Astrocyte (in vitro differentiated cells and primary cell): ENCODE measurements at regions not wholly inside any gene's neighbourhood (a gene's known extent, or its start where the extent isn't known, plus 50 kb on each side); places are given as distances from the start of the nearest gene placed in this dataset.

ENCODE experiments used
- DNase-seq: peaks from one replicate; pipeline ENCODE4 v3.0.0-alpha.2; 2010; ENCODE audit warnings: low read depth
- FAIRE-seq: peaks from 2 replicates; lab custom pipeline; 2011; peaks lifted over from hg19 to GRCh38; lab: Jason Lieb, UNC
- H2AFZ ChIP-seq: 2 replicates; pipeline ENCODE4 v1.6.0; 2012; ENCODE audit warnings: low read depth, low read length, inconsistent platforms
- H3K27ac ChIP-seq: 2 replicates; pipeline ENCODE4 v1.5.1; 2011; ENCODE audit warnings: low read depth, low read length, inconsistent platforms
- H3K27me3 ChIP-seq: 2 replicates; pipeline ENCODE4 v1.6.0; 2011; ENCODE audit warnings: low read length, inconsistent platforms; ENCODE audit not compliant: insufficient read depth
- H3K36me3 ChIP-seq: 2 replicates; pipeline ENCODE4 v1.5.1; 2011; ENCODE audit warnings: low read length, inconsistent platforms; ENCODE audit not compliant: insufficient read depth
- H3K4me1 ChIP-seq: 2 replicates; pipeline ENCODE4 v1.5.1; 2011; ENCODE audit warnings: low read length, inconsistent platforms; ENCODE audit not compliant: insufficient read depth
- H3K4me2 ChIP-seq: 2 replicates; pipeline ENCODE4 v1.6.0; 2012; ENCODE audit warnings: low read length, inconsistent platforms
- H3K4me3 ChIP-seq: 2 replicates; pipeline ENCODE4 v1.5.1; 2011; ENCODE audit warnings: low read depth, mild to moderate bottlenecking, low read length, inconsistent platforms; ENCODE audit not compliant: insufficient read depth
- H3K79me2 ChIP-seq: 2 replicates; pipeline ENCODE4 v1.6.0; 2012; ENCODE audit warnings: mild to moderate bottlenecking, low read length, inconsistent platforms; ENCODE audit not compliant: insufficient read depth
- H3K9ac ChIP-seq: 2 replicates; pipeline ENCODE4 v1.6.0; 2012; ENCODE audit warnings: mild to moderate bottlenecking, low read length, inconsistent platforms
- H3K9me3 ChIP-seq: 2 replicates; pipeline ENCODE4 v1.5.1; 2012; ENCODE audit warnings: low read depth, mild to moderate bottlenecking, low read length, inconsistent platforms; ENCODE audit not compliant: insufficient read depth
- H4K20me1 ChIP-seq: 2 replicates; pipeline ENCODE4 v1.6.0; 2012; ENCODE audit warnings: low read length, inconsistent platforms; ENCODE audit not compliant: insufficient read depth
- H3K27ac Mint-ChIP-seq: one replicate; pipeline ENCODE4 v1.8.0; 2021; ENCODE audit warnings: mild to moderate bottlenecking, mixed read lengths; ENCODE audit not compliant: unreplicated experiment
- H3K27me3 Mint-ChIP-seq: one replicate; pipeline ENCODE4 v1.8.0; 2021; ENCODE audit warnings: low read depth, mixed read lengths; ENCODE audit not compliant: unreplicated experiment
- H3K36me3 Mint-ChIP-seq: one replicate; pipeline ENCODE4 v1.8.0; 2021; ENCODE audit warnings: low read depth, mixed read lengths; ENCODE audit not compliant: unreplicated experiment
- H3K4me1 Mint-ChIP-seq: one replicate; pipeline ENCODE4 v1.8.0; 2021; ENCODE audit warnings: low read depth, mixed read lengths; ENCODE audit not compliant: unreplicated experiment
- H3K4me3 Mint-ChIP-seq: one replicate; pipeline ENCODE4 v1.8.0; 2021; ENCODE audit warnings: mild to moderate bottlenecking, moderate library complexity, mixed read lengths; ENCODE audit not compliant: unreplicated experiment
- H3K9me3 Mint-ChIP-seq: one replicate; pipeline ENCODE4 v1.8.0; 2021; ENCODE audit warnings: mild to moderate bottlenecking, mixed read lengths; ENCODE audit not compliant: unreplicated experiment
- CTCF ChIP-seq: IDR thresholded peaks from 2 replicates; pipeline ENCODE4 v1.5.1; 2011; ENCODE audit warnings: low read depth, mild to moderate bottlenecking, inconsistent platforms, low read length, moderate library complexity; ENCODE audit not compliant: insufficient read depth
- EZH2 ChIP-seq: IDR thresholded peaks from 2 replicates; pipeline ENCODE4 v1.6.1; 2012; ENCODE audit warnings: mild to moderate bottlenecking, low read length, inconsistent platforms; ENCODE audit not compliant: insufficient read depth

DNA sequence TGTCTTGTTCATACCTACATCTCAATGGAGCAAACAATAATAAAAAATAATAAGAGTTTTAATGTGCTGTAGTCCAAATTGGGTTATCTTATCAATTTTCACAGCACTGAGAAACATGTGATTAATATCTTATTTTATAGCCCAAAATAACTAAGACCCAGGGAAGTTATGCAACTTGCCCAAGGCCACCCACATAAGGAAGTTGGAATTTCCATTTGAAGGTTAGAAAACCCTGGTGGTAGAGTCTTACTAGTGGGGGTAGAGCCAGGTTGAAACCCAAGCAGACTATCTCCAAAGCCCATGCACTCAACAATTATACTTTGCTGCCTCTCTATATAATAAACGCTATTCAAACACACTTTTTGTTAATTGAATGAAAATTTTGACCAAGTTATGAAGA, 270.0 kb upstream of the CAND1 start:
- Histone ChIP-seq H3K9ac (no peak overlapping the region), H4K20me1 (peaks cover 4% of the 10 kb centered on the region), H2AFZ (no peak overlapping the region), H3K79me2 (no peaks in the 10 kb centered on the region), H3K9me3 (no peaks in the 10 kb centered on the region), H3K4me2 (no peak overlapping the region), H3K36me3 (no peaks in the 10 kb centered on the region), H3K4me3 (no peak overlapping the region), H3K27me3 (no peaks in the 10 kb centered on the region), H3K4me1 (no peaks in the 10 kb centered on the region), H3K27ac (no peak overlapping the region)
- Mint-ChIP-seq H3K27ac (no peak overlapping the region), H3K4me3 (no peak overlapping the region), H3K27me3 (no peaks in the 10 kb centered on the region), H3K9me3 (no peaks in the 10 kb centered on the region), H3K4me1 (peaks cover 2% of the 10 kb centered on the region), H3K36me3 (no peaks in the 10 kb centered on the region)
- no peak for DNase-seq
- no peak for FAIRE-seq
- TF ChIP-seq EZH2 (no peak), CTCF (no peak)

- Histone ChIP-seq H2AFZ (no peak overlapping the region), H3K9ac (no peak overlapping the region), H3K36me3 (no peaks in the 10 kb centered on the region), H3K4me2 (no peak overlapping the region), H3K9me3 (no peaks in the 10 kb centered on the region), H3K79me2 (no peaks in the 10 kb centered on the region), H3K27ac (no peak overlapping the region), H3K4me1 (no peaks in the 10 kb centered on the region), H3K27me3 (no peaks in the 10 kb centered on the region), H3K4me3 (no peak overlapping the region), H4K20me1 (peaks cover 4% of the 10 kb centered on the region)
- Mint-ChIP-seq H3K4me1 (peaks cover 2% of the 10 kb centered on the region), H3K27ac (no peak overlapping the region), H3K27me3 (no peaks in the 10 kb centered on the region), H3K36me3 (no peaks in the 10 kb centered on the region), H3K9me3 (no peaks in the 10 kb centered on the region), H3K4me3 (no peak overlapping the region)
- FAIRE-seq (no peak), DNase-seq (no peak)
- TF ChIP-seq CTCF (no peak), EZH2 (no peak)
Measured at GRCh38 chr12:67001251-67001650, 267.9 kb upstream of the CAND1 start.

DNA sequence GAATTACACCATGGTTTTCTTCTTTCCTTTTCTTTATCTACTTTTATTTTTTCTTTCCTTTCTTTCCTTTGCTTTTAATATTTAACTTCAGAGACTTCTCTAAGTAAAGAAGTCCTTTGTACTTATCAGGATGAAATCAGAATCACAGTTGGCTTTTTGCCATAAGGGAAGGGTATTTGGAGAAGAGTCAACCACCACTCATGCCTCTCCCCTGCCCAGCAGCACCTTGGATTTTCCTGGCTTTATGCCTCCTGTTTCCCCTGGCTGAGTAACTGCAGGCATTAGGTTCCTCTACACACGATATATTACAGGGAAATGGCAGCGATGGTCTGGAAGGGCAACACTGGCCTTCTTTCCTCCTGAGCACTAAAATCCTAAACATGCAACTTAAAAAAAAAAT, 266.4 kb upstream of the CAND1 start:
- Histone ChIP-seq H2AFZ (no peak overlapping the region), H4K20me1 (peaks cover 4% of the 10 kb centered on the region), H3K36me3 (no peaks in the 10 kb centered on the region), H3K79me2 (no peaks in the 10 kb centered on the region), H3K9ac (no peak overlapping the region), H3K4me3 (no peak overlapping the region), H3K9me3 (no peaks in the 10 kb centered on the region), H3K4me1 (no peaks in the 10 kb centered on the region), H3K27me3 (no peaks in the 10 kb centered on the region), H3K27ac (no peak overlapping the region), H3K4me2 (no peak overlapping the region)
- Mint-ChIP-seq H3K4me3 (no peak overlapping the region), H3K4me1 (peaks cover 2% of the 10 kb centered on the region), H3K36me3 (no peaks in the 10 kb centered on the region), H3K9me3 (no peaks in the 10 kb centered on the region), H3K27me3 (no peaks in the 10 kb centered on the region), H3K27ac (no peak overlapping the region)
- TF ChIP-seq CTCF (no peak), EZH2 (no peak)
- FAIRE-seq (no peak), DNase-seq (no peak)
